NCI-H446 (cell line): ENCODE measurements at regions not wholly inside any gene's neighbourhood (a gene's known extent, or its start where the extent isn't known, plus 50 kb on each side); places are given as distances from the start of the nearest gene placed in this dataset.
A peak's percentile ranks its signal among the peaks of the same experiment; 100 is the strongest.
"Not testable (repeated sequence)": the region's sequence is repeated elsewhere in the genome, so short reads cannot be mapped to it uniquely, and the experiment has no call there.

Source experiments
- DNase-seq, 2 experiments: peaks; one replicate each; lab custom pipeline; 2025; lab: John Stamatoyannopoulos, UW

- no peak for DNase-seq
Measured at GRCh38 chr20:41784209-41784958, 166.2 kb upstream of the CHD6 start.

- no peak for DNase-seq
Measured at GRCh38 chr20:41783423-41784208, 165.4 kb upstream of the CHD6 start.

GRCh38 chr20:41782730-41783406, 164.7 kb upstream of the CHD6 start:
- DNase-seq = no peak

GRCh38 chr20:41782255-41782654, 164.1 kb upstream of the CHD6 start:
- no peak for DNase-seq

GRCh38 chr20:41776421-41776820, 158.2 kb upstream of the CHD6 start:
- no peak for DNase-seq

GRCh38 chr20:41774291-41774690, 156.1 kb upstream of the CHD6 start:
- no peak for DNase-seq

- DNase-seq = no peak
Measured at GRCh38 chr20:41770965-41771364, 152.8 kb upstream of the CHD6 start.

- DNase-seq = no peak
Measured at GRCh38 chr20:41770427-41770826, 152.2 kb upstream of the CHD6 start.

GRCh38 chr20:41769592-41770018, 151.4 kb upstream of the CHD6 start:
- no peak for DNase-seq

- DNase-seq = no peak
Measured at GRCh38 chr20:41750137-41750536, 132.0 kb upstream of the CHD6 start.

- no peak for DNase-seq
Measured at GRCh38 chr20:41748756-41749582, 130.8 kb upstream of the CHD6 start.

GRCh38 chr20:41748051-41748450, 129.9 kb upstream of the CHD6 start:
- DNase-seq = no peak

- no peak for DNase-seq
Measured at GRCh38 chr20:41747226-41747625, 129.0 kb upstream of the CHD6 start.

GRCh38 chr20:41746635-41747034, 128.5 kb upstream of the CHD6 start:
- no peak for DNase-seq

- DNase-seq = peak; percentile 29 to 66
Measured at GRCh38 chr20:41738604-41739206, 120.5 kb upstream of the CHD6 start.

GRCh38 chr20:41735949-41736348, 117.8 kb upstream of the CHD6 start:
- no peak for DNase-seq

- DNase-seq = peak; percentile 13 to 68
Measured at GRCh38 chr20:41734506-41734945, 116.3 kb upstream of the CHD6 start.

- DNase-seq = peak; percentile 30 to 33
Measured at GRCh38 chr20:41733151-41733550, 115.0 kb upstream of the CHD6 start.

- DNase-seq = not testable (repeated sequence)
Measured at GRCh38 chr20:41731198-41731597, 113.0 kb upstream of the CHD6 start.

- DNase-seq = not testable (repeated sequence)
Measured at GRCh38 chr20:41727681-41728080, 109.5 kb upstream of the CHD6 start.

- no peak for DNase-seq
Measured at GRCh38 chr20:41726727-41727126, 108.5 kb upstream of the CHD6 start.
